ENCODE measurements at regions not wholly inside any gene's neighbourhood (a gene's known extent, or its start where the extent isn't known, plus 50 kb on each side); places are given as distances from the start of the nearest gene placed in this dataset.

DNA sequence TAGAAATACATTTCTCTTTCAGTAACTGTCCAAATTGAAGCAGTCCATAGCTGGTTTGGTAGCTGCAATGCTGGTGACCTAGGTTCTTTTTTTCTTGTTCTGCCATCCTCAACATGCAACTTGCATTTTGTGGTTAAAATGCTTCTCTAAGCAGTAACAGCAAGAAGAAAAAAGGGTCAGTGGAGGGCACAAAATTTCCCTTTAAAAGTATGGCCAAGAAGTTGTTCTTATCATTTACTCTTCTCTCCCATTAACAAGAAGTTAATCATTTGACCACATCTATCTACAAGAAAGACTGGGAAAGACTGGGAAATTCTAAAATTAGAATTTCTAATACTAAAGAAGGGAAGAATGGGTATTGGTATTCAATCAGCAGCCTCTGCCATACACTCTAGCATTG is 569.9 kb downstream of the CPS1 start:
- Histone ChIP-seq H3K36me3 (ENCODE audit: control insufficient read depth, insufficient read depth, low read length) (no peaks in the 10 kb centered on the region), H3K9me3 (ENCODE audit: control insufficient read depth, insufficient read depth, low read length) (no peaks in the 10 kb centered on the region), H3K4me1 (ENCODE audit: control insufficient read depth, insufficient read depth, low read length) (peaks cover 3% of the 10 kb centered on the region), H3K9ac (ENCODE audit: low read depth, low read length) (no peak overlapping the region), H3K4me3 (ENCODE audit: low read depth, low read length) (no peak overlapping the region), H3K27me3 (ENCODE audit: control insufficient read depth, insufficient read depth, low read length) (no peaks in the 10 kb centered on the region)

DNA sequence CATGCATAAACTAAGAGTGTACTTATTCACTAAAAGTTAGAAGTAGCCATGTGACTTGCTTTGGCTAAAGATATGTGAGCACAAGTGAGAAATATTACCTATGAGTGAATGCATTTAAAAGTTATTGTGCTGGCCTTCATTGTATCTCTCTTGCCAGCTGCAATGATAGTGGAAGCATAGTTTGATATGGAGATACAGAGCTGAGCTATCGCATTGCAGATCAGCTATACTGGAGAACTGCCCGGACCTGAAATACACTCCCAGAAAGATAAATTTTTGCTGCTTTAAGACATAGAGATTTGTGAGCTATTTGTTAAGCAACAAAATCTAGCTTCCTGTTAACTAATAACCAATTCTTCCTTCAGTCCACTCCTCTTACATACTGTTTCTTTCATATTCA is 571.1 kb downstream of the CPS1 start:
- Histone ChIP-seq H3K4me1 (ENCODE audit: control insufficient read depth, insufficient read depth, low read length) (peaks cover 3% of the 10 kb centered on the region), H3K27me3 (ENCODE audit: control insufficient read depth, insufficient read depth, low read length) (no peaks in the 10 kb centered on the region), H3K36me3 (ENCODE audit: control insufficient read depth, insufficient read depth, low read length) (no peaks in the 10 kb centered on the region), H3K4me3 (ENCODE audit: low read depth, low read length) (no peak overlapping the region), H3K9me3 (ENCODE audit: control insufficient read depth, insufficient read depth, low read length) (no peaks in the 10 kb centered on the region), H3K9ac (ENCODE audit: low read depth, low read length) (no peak overlapping the region)

DNA sequence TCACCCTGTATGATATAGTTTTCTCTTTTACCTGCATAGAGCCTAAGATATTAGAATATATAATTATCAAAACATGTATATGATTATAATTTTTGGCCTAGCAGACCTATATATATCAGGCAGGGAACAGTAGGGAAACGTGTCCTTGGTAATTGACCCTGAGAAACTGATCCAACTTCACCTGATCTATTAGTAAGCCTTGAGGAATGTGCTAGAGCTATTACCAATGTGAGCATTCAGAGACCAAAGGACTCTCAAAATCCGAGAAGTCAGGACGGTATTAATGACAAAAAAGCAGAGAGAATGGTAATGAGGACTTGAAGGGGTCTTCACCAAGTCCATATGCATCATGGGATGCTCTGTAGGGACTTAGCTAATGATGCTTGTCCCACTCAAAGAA is 571.9 kb downstream of the CPS1 start:
- Histone ChIP-seq H3K4me3 (ENCODE audit: low read depth, low read length) (no peak overlapping the region), H3K36me3 (ENCODE audit: control insufficient read depth, insufficient read depth, low read length) (no peaks in the 10 kb centered on the region), H3K27me3 (ENCODE audit: control insufficient read depth, insufficient read depth, low read length) (no peaks in the 10 kb centered on the region), H3K9ac (ENCODE audit: low read depth, low read length) (no peak overlapping the region), H3K9me3 (ENCODE audit: control insufficient read depth, insufficient read depth, low read length) (no peaks in the 10 kb centered on the region), H3K4me1 (ENCODE audit: control insufficient read depth, insufficient read depth, low read length) (peaks cover 3% of the 10 kb centered on the region)

DNA sequence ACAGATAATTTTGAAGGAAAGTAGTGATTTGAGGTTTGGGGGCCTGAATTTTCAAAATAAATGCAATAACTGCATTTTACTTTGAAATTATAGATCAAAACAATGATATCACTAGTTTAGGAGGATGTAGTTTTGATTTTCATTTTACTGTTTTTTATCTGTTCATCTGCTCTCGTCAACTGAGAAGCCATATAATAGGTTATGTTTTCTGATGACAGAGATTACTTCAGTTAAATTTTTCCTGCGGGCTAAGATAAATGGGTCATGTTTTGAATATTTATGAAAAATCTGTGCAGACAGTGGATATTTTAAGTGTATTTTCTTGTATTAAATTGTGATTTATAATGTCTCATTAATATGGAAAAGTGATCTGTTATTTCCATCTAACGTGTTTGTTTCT is 573.4 kb downstream of the CPS1 start:
- peaks cover 3% of the 10 kb centered on the region for H3K4me1 ChIP-seq (ENCODE audit: control insufficient read depth, insufficient read depth, low read length)
- no peaks in the 10 kb centered on the region for H3K9me3 ChIP-seq (ENCODE audit: control insufficient read depth, insufficient read depth, low read length)
- H3K36me3 ChIP-seq (ENCODE audit: control insufficient read depth, insufficient read depth, low read length), result no peaks in the 10 kb centered on the region
- H3K9ac ChIP-seq (ENCODE audit: low read depth, low read length), result no peak overlapping the region
- no peaks in the 10 kb centered on the region for H3K27me3 ChIP-seq (ENCODE audit: control insufficient read depth, insufficient read depth, low read length)
- H3K4me3 ChIP-seq (ENCODE audit: low read depth, low read length), result no peak overlapping the region

DNA sequence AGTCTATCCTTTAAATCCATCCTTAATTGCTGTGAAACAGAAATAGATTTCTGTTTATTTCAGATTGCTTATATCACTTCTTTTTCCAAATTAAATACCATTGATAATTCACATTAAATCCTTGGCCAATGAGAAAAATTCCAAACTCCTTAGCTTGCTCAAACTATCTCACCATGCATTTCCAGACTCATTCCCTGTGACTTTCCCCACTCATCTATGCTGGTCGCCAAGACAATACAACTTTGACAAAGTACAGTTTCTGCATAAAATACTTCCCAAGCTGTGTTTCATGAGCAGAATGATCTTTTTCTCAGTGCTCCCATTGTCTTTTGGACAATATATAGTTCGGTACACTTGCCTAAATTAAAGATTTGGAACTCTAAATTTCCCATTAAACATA is 575.6 kb downstream of the CPS1 start:
- Histone ChIP-seq H3K4me1 (ENCODE audit: control insufficient read depth, insufficient read depth, low read length) (peaks cover 3% of the 10 kb centered on the region), H3K9me3 (ENCODE audit: control insufficient read depth, insufficient read depth, low read length) (no peaks in the 10 kb centered on the region), H3K9ac (ENCODE audit: low read depth, low read length) (no peak overlapping the region), H3K27me3 (ENCODE audit: control insufficient read depth, insufficient read depth, low read length) (no peaks in the 10 kb centered on the region), H3K36me3 (ENCODE audit: control insufficient read depth, insufficient read depth, low read length) (no peaks in the 10 kb centered on the region), H3K4me3 (ENCODE audit: low read depth, low read length) (no peak overlapping the region)

DNA sequence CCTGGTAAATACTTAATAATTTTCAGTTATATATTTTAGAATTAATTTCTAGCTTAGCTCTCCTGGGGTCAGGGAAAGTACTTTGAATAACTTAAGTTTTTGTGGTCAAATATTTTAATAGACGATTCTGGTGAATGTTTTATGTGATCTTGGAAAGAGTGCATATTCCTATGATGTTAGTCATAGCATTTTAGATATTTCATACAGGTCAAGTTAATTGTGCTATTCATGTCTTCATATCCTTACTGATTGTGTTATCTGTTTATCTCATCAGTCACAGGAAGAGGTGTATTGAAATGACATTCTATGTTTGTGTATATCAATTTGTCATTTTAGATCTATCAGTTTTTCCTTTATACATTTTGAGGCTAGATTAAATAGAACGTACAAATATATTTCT is 576.2 kb downstream of the CPS1 start:
- Histone ChIP-seq H3K27me3 (ENCODE audit: control insufficient read depth, insufficient read depth, low read length) (no peaks in the 10 kb centered on the region), H3K9ac (ENCODE audit: low read depth, low read length) (no peak overlapping the region), H3K9me3 (ENCODE audit: control insufficient read depth, insufficient read depth, low read length) (no peaks in the 10 kb centered on the region), H3K36me3 (ENCODE audit: control insufficient read depth, insufficient read depth, low read length) (no peaks in the 10 kb centered on the region), H3K4me3 (ENCODE audit: low read depth, low read length) (no peak overlapping the region), H3K4me1 (ENCODE audit: control insufficient read depth, insufficient read depth, low read length) (peaks cover 3% of the 10 kb centered on the region)

DNA sequence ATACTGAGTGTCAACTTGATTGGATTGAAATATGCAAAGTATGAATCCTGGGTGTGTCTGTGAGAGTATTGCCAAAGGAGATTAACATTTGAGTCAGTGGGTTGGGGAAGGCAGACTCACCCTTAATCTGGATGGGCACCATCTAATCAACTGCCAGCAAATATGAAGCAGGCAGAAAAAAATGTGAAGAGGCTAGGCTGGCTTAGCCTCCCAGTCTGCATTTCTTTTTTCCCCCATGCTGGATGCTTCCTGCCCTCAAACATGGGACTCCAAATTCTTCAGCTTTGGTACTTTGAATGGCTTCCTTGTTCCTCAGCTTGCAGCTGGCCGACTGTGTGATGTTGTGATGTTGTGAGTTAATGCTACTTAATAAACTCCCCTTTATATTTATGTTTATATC is 577.4 kb downstream of the CPS1 start:
- H3K9me3 ChIP-seq (ENCODE audit: control insufficient read depth, insufficient read depth, low read length), result no peaks in the 10 kb centered on the region

DNA sequence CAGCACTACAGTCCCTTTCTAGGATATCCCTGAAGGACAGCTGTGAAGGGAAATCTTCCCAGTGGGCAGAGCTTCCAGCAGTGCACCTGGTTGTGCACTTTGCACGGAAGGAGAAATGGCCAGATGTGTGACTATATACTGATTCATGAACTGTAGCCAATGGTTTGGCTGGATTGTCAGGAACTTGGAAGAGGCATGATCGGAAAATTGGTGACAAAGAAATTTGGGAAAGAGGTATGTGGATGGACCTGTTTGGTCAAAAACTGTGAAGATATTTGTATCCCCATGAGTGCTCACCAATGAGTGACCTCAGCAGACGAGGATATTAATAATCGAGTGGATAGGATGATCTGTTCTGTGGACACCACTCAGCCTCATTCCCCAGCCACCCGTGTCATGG is 582.2 kb downstream of the CPS1 start:
- Histone ChIP-seq H3K4me1 (ENCODE audit: control insufficient read depth, insufficient read depth, low read length) (no peaks in the 10 kb centered on the region), H3K27me3 (ENCODE audit: control insufficient read depth, insufficient read depth, low read length) (no peaks in the 10 kb centered on the region), H3K36me3 (ENCODE audit: control insufficient read depth, insufficient read depth, low read length) (no peaks in the 10 kb centered on the region), H3K9me3 (ENCODE audit: control insufficient read depth, insufficient read depth, low read length) (no peaks in the 10 kb centered on the region), H3K4me3 (ENCODE audit: low read depth, low read length) (no peak overlapping the region), H3K9ac (ENCODE audit: low read depth, low read length) (no peak overlapping the region)

More for the DNA sequence above, 577.4 kb downstream of the CPS1 start:
- Histone ChIP-seq H3K27me3 (ENCODE audit: control insufficient read depth, insufficient read depth, low read length) (no peaks in the 10 kb centered on the region), H3K4me3 (ENCODE audit: low read depth, low read length) (no peak overlapping the region), H3K36me3 (ENCODE audit: control insufficient read depth, insufficient read depth, low read length) (no peaks in the 10 kb centered on the region), H3K9ac (ENCODE audit: low read depth, low read length) (no peak overlapping the region), H3K4me1 (ENCODE audit: control insufficient read depth, insufficient read depth, low read length) (peaks cover 3% of the 10 kb centered on the region)

DNA sequence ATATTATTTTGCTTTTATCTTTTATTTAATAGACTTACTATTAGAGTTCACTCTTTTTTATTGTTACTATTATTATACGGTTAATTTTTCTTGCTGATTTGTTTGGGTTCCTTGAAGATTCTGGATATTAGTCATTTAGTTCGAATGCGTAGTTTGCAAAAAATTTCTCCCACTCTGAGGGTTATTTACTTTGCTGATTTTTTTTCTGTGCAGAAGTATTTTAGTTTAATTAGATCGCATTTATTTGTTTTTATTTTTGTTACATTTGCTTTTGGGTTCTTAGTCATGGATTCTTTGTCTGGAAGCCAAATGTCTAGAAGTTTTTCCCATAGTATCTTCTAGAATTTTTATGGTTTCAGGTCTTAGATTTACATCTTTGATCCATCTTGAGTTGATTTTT is 585.2 kb downstream of the CPS1 start:
- Histone ChIP-seq H3K9ac (ENCODE audit: low read depth, low read length) (no peak overlapping the region), H3K9me3 (ENCODE audit: control insufficient read depth, insufficient read depth, low read length) (no peaks in the 10 kb centered on the region), H3K27me3 (ENCODE audit: control insufficient read depth, insufficient read depth, low read length) (no peaks in the 10 kb centered on the region), H3K4me3 (ENCODE audit: low read depth, low read length) (no peak overlapping the region), H3K36me3 (ENCODE audit: control insufficient read depth, insufficient read depth, low read length) (no peaks in the 10 kb centered on the region), H3K4me1 (ENCODE audit: control insufficient read depth, insufficient read depth, low read length) (no peaks in the 10 kb centered on the region)

DNA sequence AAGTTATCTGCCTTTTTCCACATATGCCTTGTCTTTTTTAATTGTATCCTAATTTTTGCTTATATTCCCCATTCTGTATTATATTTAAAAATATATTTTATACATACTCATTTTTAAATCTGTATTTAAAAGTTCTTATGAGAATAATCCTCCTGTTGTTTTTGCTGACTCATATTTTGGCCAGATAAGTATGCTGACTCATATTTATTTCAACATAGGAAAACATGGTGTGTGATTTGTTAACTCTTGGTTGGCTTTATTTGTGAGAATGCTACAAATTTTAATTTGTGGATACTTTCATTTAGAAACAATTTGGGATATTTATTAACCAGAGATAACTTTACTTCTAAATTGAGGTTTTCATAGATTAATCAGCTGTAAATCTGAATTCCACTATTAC is 587.7 kb downstream of the CPS1 start:
- Histone ChIP-seq H3K9ac (ENCODE audit: low read depth, low read length) (no peak overlapping the region), H3K4me1 (ENCODE audit: control insufficient read depth, insufficient read depth, low read length) (no peaks in the 10 kb centered on the region), H3K4me3 (ENCODE audit: low read depth, low read length) (no peak overlapping the region), H3K27me3 (ENCODE audit: control insufficient read depth, insufficient read depth, low read length) (no peaks in the 10 kb centered on the region), H3K9me3 (ENCODE audit: control insufficient read depth, insufficient read depth, low read length) (no peaks in the 10 kb centered on the region), H3K36me3 (ENCODE audit: control insufficient read depth, insufficient read depth, low read length) (no peaks in the 10 kb centered on the region)

DNA sequence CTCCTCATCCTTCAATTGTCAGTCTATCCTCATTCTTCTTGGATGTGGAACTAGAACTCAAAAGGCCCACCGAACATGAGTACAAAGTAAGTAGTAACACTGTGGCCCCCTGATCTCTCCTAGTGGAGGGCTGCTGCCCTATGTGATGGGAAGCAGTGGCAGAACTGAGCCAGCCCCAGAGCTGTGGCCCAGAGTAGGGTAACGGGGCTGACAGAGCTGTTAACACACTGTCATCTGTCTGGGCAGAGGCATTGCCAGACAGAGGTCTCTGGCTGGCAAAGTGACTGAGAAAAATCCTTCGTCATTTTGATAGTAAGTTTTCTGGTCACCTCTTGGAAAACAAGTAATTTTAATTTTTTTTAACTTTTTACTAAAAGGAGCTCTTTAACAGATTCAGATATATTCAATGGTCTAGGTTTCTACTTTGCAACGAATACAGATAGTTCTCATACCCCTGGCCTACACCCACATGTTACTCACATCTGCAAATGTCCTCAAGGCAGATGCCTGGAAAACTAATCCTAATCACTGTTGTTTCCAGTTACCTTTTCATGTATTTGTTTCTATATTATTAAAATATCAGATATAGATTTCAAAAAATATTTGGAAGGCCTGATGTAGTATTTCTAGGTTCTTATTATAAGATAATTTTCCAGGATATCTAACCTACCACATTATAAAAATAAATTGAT is 588.7 kb downstream of the CPS1 start:
- no peaks in the 10 kb centered on the region for H3K27me3 ChIP-seq (ENCODE audit: control insufficient read depth, insufficient read depth, low read length)
- H3K36me3 ChIP-seq (ENCODE audit: control insufficient read depth, insufficient read depth, low read length), result no peaks in the 10 kb centered on the region
- no peak overlapping the region for H3K4me3 ChIP-seq (ENCODE audit: low read depth, low read length)
- H3K9ac ChIP-seq (ENCODE audit: low read depth, low read length), result no peak overlapping the region
- H3K4me1 ChIP-seq (ENCODE audit: control insufficient read depth, insufficient read depth, low read length), result no peaks in the 10 kb centered on the region
- H3K9me3 ChIP-seq (ENCODE audit: control insufficient read depth, insufficient read depth, low read length), result no peaks in the 10 kb centered on the region

DNA sequence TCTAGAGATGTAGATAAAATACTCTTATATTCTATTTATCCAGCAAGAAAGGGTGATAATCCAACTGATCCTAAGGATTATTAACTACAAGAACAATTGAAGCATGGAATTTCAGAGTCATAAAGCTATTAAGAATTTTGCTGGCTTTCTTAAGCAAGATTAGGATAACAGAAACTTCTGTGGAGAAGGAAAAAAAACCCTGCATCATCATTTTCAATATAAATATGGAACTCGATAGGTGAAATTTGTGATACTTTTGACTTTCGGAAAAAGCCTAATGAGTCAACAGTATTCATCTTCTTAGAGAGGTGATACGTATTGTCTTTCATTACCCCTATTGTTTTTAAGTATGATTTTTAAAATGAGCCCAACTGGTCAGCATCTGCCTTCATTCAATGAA is 593.3 kb downstream of the CPS1 start:
- H3K9me3 ChIP-seq (ENCODE audit: control insufficient read depth, insufficient read depth, low read length), result no peaks in the 10 kb centered on the region
- no peaks in the 10 kb centered on the region for H3K27me3 ChIP-seq (ENCODE audit: control insufficient read depth, insufficient read depth, low read length)
- H3K4me3 ChIP-seq (ENCODE audit: low read depth, low read length), result no peak overlapping the region

More for the DNA sequence above, 593.3 kb downstream of the CPS1 start:
- no peaks in the 10 kb centered on the region for H3K4me1 ChIP-seq (ENCODE audit: control insufficient read depth, insufficient read depth, low read length)
- H3K36me3 ChIP-seq (ENCODE audit: control insufficient read depth, insufficient read depth, low read length), result no peaks in the 10 kb centered on the region
- H3K9ac ChIP-seq (ENCODE audit: low read depth, low read length), result no peak overlapping the region

All from iPS-15b (cell line).